ENCODE measurements at regions not wholly inside any gene's neighbourhood (a gene's known extent, or its start where the extent isn't known, plus 50 kb on each side); places are given as distances from the start of the nearest gene placed in this dataset.

- 74 to 75% methylated on average over 1 of the region's 1 CpG for WGBS, 2 experiments (ENCODE audit: low coverage in 1 of 2, low lambda C conversion rate in 2 of 2, missing lambda C conversion rate in 2 of 2)
Measured at GRCh38 chr10:130982802-130983201, 328.7 kb downstream of the TCERG1L start.

GRCh38 chr10:130983749-130984148 is 327.8 kb downstream of the TCERG1L start:
- no peak for DNase-seq
- Histone ChIP-seq H3K9ac (no peak overlapping the region), H3K27ac (no peak overlapping the region), H3K9me3 (ENCODE audit: low read depth) (no peaks in the 10 kb centered on the region), H3K9me2 (ENCODE audit: insufficient read depth) (no peaks in the 10 kb centered on the region), H3F3A (ENCODE audit: insufficient read depth) (no peaks in the 10 kb centered on the region), H3K27me3 (replicated peaks; ENCODE audit: insufficient read depth) (no peaks in the 10 kb centered on the region), H3K79me2 (ENCODE audit: insufficient read depth) (no peaks in the 10 kb centered on the region), H3K4me1 (ENCODE audit: insufficient read depth) (no peaks in the 10 kb centered on the region), H3K4me2 (ENCODE audit: unreplicated experiment) (no peak overlapping the region), H3K4me3 (no peak overlapping the region), H3K36me3 (ENCODE audit: low read depth) (no peaks in the 10 kb centered on the region), H4K20me1 (ENCODE audit: insufficient read depth) (no peaks in the 10 kb centered on the region), H2AFZ (no peak overlapping the region)
- in situ Hi-C loops (cut with MboI) = no loop called here
- no peak for TF ChIP-seq EZH2phosphoT487 (IDR thresholded peaks at IDR 0.05; ENCODE audit: insufficient read depth, low read depth)
- no peak for TF ChIP-seq EZH2 (IDR thresholded peaks at IDR 0.05; ENCODE audit: insufficient read depth, poor library complexity, severe bottlenecking)
- 2 to 12% methylated on average over 2 of the region's 2 CpGs for WGBS, 2 experiments (ENCODE audit: low coverage in 1 of 2, low lambda C conversion rate in 2 of 2, missing lambda C conversion rate in 2 of 2)

More at GRCh38 chr10:130982802-130983201, 328.7 kb downstream of the TCERG1L start:
- H4K20me1 ChIP-seq (ENCODE audit: insufficient read depth) = no peaks in the 10 kb centered on the region
- H3K27ac ChIP-seq = no peak overlapping the region
- H3K79me2 ChIP-seq (ENCODE audit: insufficient read depth) = no peaks in the 10 kb centered on the region
- H3K9me2 ChIP-seq (ENCODE audit: insufficient read depth) = no peaks in the 10 kb centered on the region
- no peaks in the 10 kb centered on the region for H3K27me3 ChIP-seq (replicated peaks; ENCODE audit: insufficient read depth)
- H3K4me1 ChIP-seq (ENCODE audit: insufficient read depth) = no peaks in the 10 kb centered on the region
- in situ Hi-C loops (cut with MboI) = no loop called here
- H3K4me3 ChIP-seq = no peak overlapping the region
- no peak overlapping the region for H3K9ac ChIP-seq
- TF ChIP-seq EZH2 (IDR thresholded peaks at IDR 0.05; ENCODE audit: insufficient read depth, poor library complexity, severe bottlenecking) (no peak), EZH2phosphoT487 (IDR thresholded peaks at IDR 0.05; ENCODE audit: insufficient read depth, low read depth) (no peak)
- DNase-seq = no peak
- H3K36me3 ChIP-seq (ENCODE audit: low read depth) = no peaks in the 10 kb centered on the region
- no peaks in the 10 kb centered on the region for H3F3A ChIP-seq (ENCODE audit: insufficient read depth)
- no peaks in the 10 kb centered on the region for H3K9me3 ChIP-seq (ENCODE audit: low read depth)
- H3K4me2 ChIP-seq (ENCODE audit: unreplicated experiment) = no peak overlapping the region
- H2AFZ ChIP-seq = no peak overlapping the region

- in situ Hi-C loops (cut with MboI) = no loop called here
- no peak for TF ChIP-seq EZH2phosphoT487 (IDR thresholded peaks at IDR 0.05; ENCODE audit: insufficient read depth, low read depth)
- no peak for TF ChIP-seq EZH2 (IDR thresholded peaks at IDR 0.05; ENCODE audit: insufficient read depth, poor library complexity, severe bottlenecking)
- Histone ChIP-seq H2AFZ (no peak overlapping the region), H4K20me1 (ENCODE audit: insufficient read depth) (no peaks in the 10 kb centered on the region), H3K27ac (no peak overlapping the region), H3K9me2 (ENCODE audit: insufficient read depth) (no peaks in the 10 kb centered on the region), H3K4me2 (ENCODE audit: unreplicated experiment) (no peak overlapping the region), H3F3A (ENCODE audit: insufficient read depth) (no peaks in the 10 kb centered on the region), H3K9me3 (ENCODE audit: low read depth) (no peaks in the 10 kb centered on the region), H3K79me2 (ENCODE audit: insufficient read depth) (no peaks in the 10 kb centered on the region), H3K4me3 (no peak overlapping the region), H3K27me3 (replicated peaks; ENCODE audit: insufficient read depth) (no peaks in the 10 kb centered on the region), H3K4me1 (ENCODE audit: insufficient read depth) (no peaks in the 10 kb centered on the region), H3K36me3 (ENCODE audit: low read depth) (no peaks in the 10 kb centered on the region), H3K9ac (no peak overlapping the region)
- WGBS, 2 experiments (ENCODE audit: low coverage in 1 of 2, low lambda C conversion rate in 2 of 2, missing lambda C conversion rate in 2 of 2) = 25 to 51% methylated on average over 3 of the region's 3 CpGs
- DNase-seq = no peak
Measured at GRCh38 chr10:130984686-130985085, 326.8 kb downstream of the TCERG1L start.

GRCh38 chr10:130985158-130985753 is 326.3 kb downstream of the TCERG1L start:
- Histone ChIP-seq H4K20me1 (ENCODE audit: insufficient read depth) (no peaks in the 10 kb centered on the region), H3K4me2 (ENCODE audit: unreplicated experiment) (no peak overlapping the region), H3K36me3 (ENCODE audit: low read depth) (no peaks in the 10 kb centered on the region), H3K9me2 (ENCODE audit: insufficient read depth) (no peaks in the 10 kb centered on the region), H3K9me3 (ENCODE audit: low read depth) (no peaks in the 10 kb centered on the region), H3K27me3 (replicated peaks; ENCODE audit: insufficient read depth) (no peaks in the 10 kb centered on the region), H3K27ac (no peak overlapping the region), H3K9ac (no peak overlapping the region), H3K4me3 (no peak overlapping the region), H2AFZ (no peak overlapping the region), H3K4me1 (ENCODE audit: insufficient read depth) (no peaks in the 10 kb centered on the region), H3F3A (ENCODE audit: insufficient read depth) (no peaks in the 10 kb centered on the region), H3K79me2 (ENCODE audit: insufficient read depth) (no peaks in the 10 kb centered on the region)
- in situ Hi-C loops (cut with MboI) = no loop called here
- TF ChIP-seq EZH2phosphoT487 (IDR thresholded peaks at IDR 0.05; ENCODE audit: insufficient read depth, low read depth) = no peak
- TF ChIP-seq EZH2 (IDR thresholded peaks at IDR 0.05; ENCODE audit: insufficient read depth, poor library complexity, severe bottlenecking) = no peak
- 44 to 51% methylated on average over 16 of the region's 16 CpGs for WGBS, 2 experiments (ENCODE audit: low coverage in 1 of 2, low lambda C conversion rate in 2 of 2, missing lambda C conversion rate in 2 of 2)
- no peak for DNase-seq

GRCh38 chr10:130986846-130987245 is 324.7 kb downstream of the TCERG1L start:
- Histone ChIP-seq H3K4me2 (ENCODE audit: unreplicated experiment) (no peak overlapping the region), H3K4me1 (ENCODE audit: insufficient read depth) (no peaks in the 10 kb centered on the region), H3K36me3 (ENCODE audit: low read depth) (no peaks in the 10 kb centered on the region), H3K9me2 (ENCODE audit: insufficient read depth) (no peaks in the 10 kb centered on the region), H3F3A (ENCODE audit: insufficient read depth) (no peaks in the 10 kb centered on the region), H3K9ac (no peak overlapping the region), H3K27ac (no peak overlapping the region), H3K4me3 (no peak overlapping the region), H3K27me3 (replicated peaks; ENCODE audit: insufficient read depth) (no peaks in the 10 kb centered on the region), H3K9me3 (ENCODE audit: low read depth) (no peaks in the 10 kb centered on the region), H4K20me1 (ENCODE audit: insufficient read depth) (no peaks in the 10 kb centered on the region), H3K79me2 (ENCODE audit: insufficient read depth) (no peaks in the 10 kb centered on the region), H2AFZ (no peak overlapping the region)
- no peak for DNase-seq
- TF ChIP-seq EZH2 (IDR thresholded peaks at IDR 0.05; ENCODE audit: insufficient read depth, poor library complexity, severe bottlenecking) = no peak
- in situ Hi-C loops (cut with MboI) = no loop called here
- 39 to 46% methylated on average over 4 of the region's 4 CpGs for WGBS, 2 experiments (ENCODE audit: low coverage in 1 of 2, low lambda C conversion rate in 2 of 2, missing lambda C conversion rate in 2 of 2)

Measured in GM23248 (cell line).